Immature natural killer cell (primary cell): ENCODE measurements at regions not wholly inside any gene's neighbourhood (a gene's known extent, or its start where the extent isn't known, plus 50 kb on each side); places are given as distances from the start of the nearest gene placed in this dataset.
"Not testable (repeated sequence)": the region's sequence is repeated elsewhere in the genome, so short reads cannot be mapped to it uniquely, and the experiment has no call there.

Experiments used
- DNase-seq, 3 donors: peaks; one replicate each; pipeline ENCODE4 v3.0.0; 2022; ENCODE audit warnings: mixed read lengths in 1 of 3
- H3K27ac Mint-ChIP-seq, 6 donors: one replicate each; pipeline ENCODE4 v1.8.0; 2020; ENCODE audit warnings: mixed read lengths in 6 of 6, mild to moderate bottlenecking in 5 of 6, inconsistent platforms in 4 of 6, moderate library complexity in 3 of 6
- H3K27me3 Mint-ChIP-seq, 3 donors: one replicate each; pipeline ENCODE4 v1.8.0; 2020 to 2021; ENCODE audit warnings: low read depth in 3 of 3, mild to moderate bottlenecking in 3 of 3, mixed read lengths in 3 of 3, moderate library complexity in 3 of 3, inconsistent platforms in 1 of 3
- H3K36me3 Mint-ChIP-seq, 3 donors: one replicate each; pipeline ENCODE4 v1.8.0; 2020; ENCODE audit warnings: mixed read lengths in 3 of 3, inconsistent platforms in 2 of 3, mild to moderate bottlenecking in 2 of 3
- H3K4me1 Mint-ChIP-seq, 2 donors: one replicate each; pipeline ENCODE4 v1.8.0; 2020; ENCODE audit warnings: inconsistent platforms in 2 of 2, mild to moderate bottlenecking in 2 of 2, mixed read lengths in 2 of 2, moderate library complexity in 1 of 2
- H3K4me3 Mint-ChIP-seq, 5 donors: one replicate each; pipeline ENCODE4 v1.8.0; 2020; ENCODE audit warnings: mild to moderate bottlenecking in 5 of 5, mixed read lengths in 5 of 5, inconsistent platforms in 3 of 5, moderate library complexity in 3 of 5
- H3K9me3 Mint-ChIP-seq, 6 donors: one replicate each; pipeline ENCODE4 v1.8.0; 2020; ENCODE audit warnings: mild to moderate bottlenecking in 6 of 6, mixed read lengths in 6 of 6, inconsistent platforms in 4 of 6, moderate library complexity in 3 of 6

- no peak for DNase-seq
- H3K27me3 Mint-ChIP-seq, result peaks cover 0 to 8% (median 4%) of the 10 kb centered on the region in 3 donors
- H3K27ac Mint-ChIP-seq, result no peak overlapping the region
- H3K9me3 Mint-ChIP-seq, result no peaks in the 10 kb centered on the region
- no peaks in the 10 kb centered on the region for H3K4me1 Mint-ChIP-seq
- H3K4me3 Mint-ChIP-seq, result no peak overlapping the region
- no peaks in the 10 kb centered on the region for H3K36me3 Mint-ChIP-seq
Measured at GRCh38 chrX:148080593-148080992, 99.5 kb downstream of the FMR1NB start.

GRCh38 chrX:148084611-148085010 is 103.5 kb downstream of the FMR1NB start:
- no peaks in the 10 kb centered on the region for H3K36me3 Mint-ChIP-seq
- no peak for DNase-seq
- no peak overlapping the region for H3K4me3 Mint-ChIP-seq
- H3K27ac Mint-ChIP-seq, result no peak overlapping the region
- H3K4me1 Mint-ChIP-seq, result no peaks in the 10 kb centered on the region
- H3K27me3 Mint-ChIP-seq, result peaks cover 2 to 8% (median 4%) of the 10 kb centered on the region in 3 donors
- no peaks in the 10 kb centered on the region for H3K9me3 Mint-ChIP-seq

GRCh38 chrX:148120151-148120550 is 139.0 kb downstream of the FMR1NB start:
- no peak for DNase-seq
- Mint-ChIP-seq H3K36me3 (no peaks in the 10 kb centered on the region), H3K4me3 (no peak overlapping the region), H3K4me1 (no peaks in the 10 kb centered on the region), H3K9me3 (peaks cover 0 to 3% (median 0%) of the 10 kb centered on the region in 6 donors), H3K27ac (no peak overlapping the region), H3K27me3 (peaks cover 0 to 5% (median 4%) of the 10 kb centered on the region in 3 donors)

- no peak overlapping the region for H3K4me3 Mint-ChIP-seq
- no peak overlapping the region for H3K27ac Mint-ChIP-seq
- H3K4me1 Mint-ChIP-seq, result no peaks in the 10 kb centered on the region
- H3K36me3 Mint-ChIP-seq, result no peaks in the 10 kb centered on the region
- DNase-seq, result no peak
- peaks cover 0 to 2% (median 0%) of the 10 kb centered on the region in 6 donors for H3K9me3 Mint-ChIP-seq
- H3K27me3 Mint-ChIP-seq, result peaks cover 0 to 2% (median 0%) of the 10 kb centered on the region in 3 donors
Measured at GRCh38 chrX:148120999-148121623, 140.0 kb downstream of the FMR1NB start.

GRCh38 chrX:148128872-148129505 is 147.9 kb downstream of the FMR1NB start:
- not testable (repeated sequence) for H3K27me3 Mint-ChIP-seq, DNase-seq, H3K4me1 Mint-ChIP-seq, H3K9me3 Mint-ChIP-seq, H3K27ac Mint-ChIP-seq, H3K36me3 Mint-ChIP-seq
- H3K4me3 Mint-ChIP-seq, result peak overlapping the region in 1 of 5 donors; percentile 24

- H3K4me3 Mint-ChIP-seq, result no peak overlapping the region
- H3K27me3 Mint-ChIP-seq, result peaks cover 0 to 10% (median 4%) of the 10 kb centered on the region in 3 donors
- DNase-seq, result peak in 1 of 3 donors; percentile 2
- H3K36me3 Mint-ChIP-seq, result no peaks in the 10 kb centered on the region
- H3K9me3 Mint-ChIP-seq, result no peaks in the 10 kb centered on the region
- H3K4me1 Mint-ChIP-seq, result no peaks in the 10 kb centered on the region
- peak overlapping the region in 1 of 6 donors; percentile 20 for H3K27ac Mint-ChIP-seq
Measured at GRCh38 chrX:148133105-148133725, 152.1 kb downstream of the FMR1NB start.

GRCh38 chrX:148134578-148134977 is 153.4 kb downstream of the FMR1NB start:
- Mint-ChIP-seq H3K27ac (no peak overlapping the region), H3K27me3 (peaks cover 0 to 7% (median 2%) of the 10 kb centered on the region in 3 donors), H3K36me3 (no peaks in the 10 kb centered on the region), H3K4me1 (no peaks in the 10 kb centered on the region), H3K4me3 (no peak overlapping the region), H3K9me3 (no peaks in the 10 kb centered on the region)
- DNase-seq, result no peak

- no peak overlapping the region for H3K27ac Mint-ChIP-seq
- no peaks in the 10 kb centered on the region for H3K4me1 Mint-ChIP-seq
- H3K9me3 Mint-ChIP-seq, result no peaks in the 10 kb centered on the region
- no peaks in the 10 kb centered on the region for H3K36me3 Mint-ChIP-seq
- no peak for DNase-seq
- H3K27me3 Mint-ChIP-seq, result peaks cover 0 to 7% (median 0%) of the 10 kb centered on the region in 3 donors
- H3K4me3 Mint-ChIP-seq, result no peak overlapping the region
Measured at GRCh38 chrX:148135738-148136137, 154.6 kb downstream of the FMR1NB start.

GRCh38 chrX:148146121-148146520 is 165.0 kb downstream of the FMR1NB start:
- Mint-ChIP-seq H3K9me3 (peaks cover 0 to 2% (median 0%) of the 10 kb centered on the region in 6 donors), H3K27me3 (peaks cover 3 to 7% (median 6%) of the 10 kb centered on the region in 3 donors), H3K4me3 (no peak overlapping the region), H3K4me1 (no peaks in the 10 kb centered on the region), H3K36me3 (no peaks in the 10 kb centered on the region), H3K27ac (no peak overlapping the region)
- DNase-seq, result no peak

GRCh38 chrX:148156986-148157385 is 175.8 kb downstream of the FMR1NB start:
- Mint-ChIP-seq H3K27me3 (peaks cover 0 to 4% (median 1%) of the 10 kb centered on the region in 3 donors), H3K36me3 (no peaks in the 10 kb centered on the region)

GRCh38 chrX:148159796-148160195 is 178.7 kb downstream of the FMR1NB start:
- no peak overlapping the region for H3K27ac Mint-ChIP-seq
- no peak overlapping the region for H3K4me3 Mint-ChIP-seq
- H3K36me3 Mint-ChIP-seq, result no peaks in the 10 kb centered on the region
- H3K4me1 Mint-ChIP-seq, result no peaks in the 10 kb centered on the region
- peaks cover 0 to 4% (median 1%) of the 10 kb centered on the region in 3 donors for H3K27me3 Mint-ChIP-seq
- H3K9me3 Mint-ChIP-seq, result peaks cover 0 to 2% (median 0%) of the 10 kb centered on the region in 6 donors
- DNase-seq, result no peak

More at GRCh38 chrX:148156986-148157385, 175.8 kb downstream of the FMR1NB start:
- Mint-ChIP-seq H3K4me3 (no peak overlapping the region), H3K27ac (no peak overlapping the region), H3K4me1 (no peaks in the 10 kb centered on the region), H3K9me3 (peaks cover 0 to 2% (median 0%) of the 10 kb centered on the region in 6 donors)
- no peak for DNase-seq

GRCh38 chrX:148161701-148162100 is 180.6 kb downstream of the FMR1NB start:
- H3K27me3 Mint-ChIP-seq, result peaks cover 0 to 4% (median 0%) of the 10 kb centered on the region in 3 donors
- no peaks in the 10 kb centered on the region for H3K36me3 Mint-ChIP-seq
- no peak for DNase-seq
- H3K4me3 Mint-ChIP-seq, result no peak overlapping the region
- H3K27ac Mint-ChIP-seq, result no peak overlapping the region
- H3K9me3 Mint-ChIP-seq, result peaks cover 0 to 2% (median 0%) of the 10 kb centered on the region in 6 donors
- H3K4me1 Mint-ChIP-seq, result no peaks in the 10 kb centered on the region

GRCh38 chrX:148185631-148186030 is 204.5 kb downstream of the FMR1NB start:
- Mint-ChIP-seq H3K4me3 (no peak overlapping the region), H3K4me1 (no peaks in the 10 kb centered on the region), H3K27me3 (peaks cover 0 to 1% (median 0%) of the 10 kb centered on the region in 3 donors), H3K9me3 (no peaks in the 10 kb centered on the region), H3K36me3 (no peaks in the 10 kb centered on the region), H3K27ac (no peak overlapping the region)
- no peak for DNase-seq

- no peak overlapping the region for H3K4me3 Mint-ChIP-seq
- H3K36me3 Mint-ChIP-seq, result no peaks in the 10 kb centered on the region
- H3K27ac Mint-ChIP-seq, result no peak overlapping the region
- peaks cover 0 to 2% (median 2%) of the 10 kb centered on the region in 3 donors for H3K27me3 Mint-ChIP-seq
- H3K4me1 Mint-ChIP-seq, result no peaks in the 10 kb centered on the region
- H3K9me3 Mint-ChIP-seq, result no peaks in the 10 kb centered on the region
- no peak for DNase-seq
Measured at GRCh38 chrX:148192547-148192946, 211.4 kb downstream of the FMR1NB start.
